NCI-H2107 treated with DMSO at 0.1 percent for 48 hours (cell line): ENCODE measurements at regions not wholly inside any gene's neighbourhood (a gene's known extent, or its start where the extent isn't known, plus 50 kb on each side); places are given as distances from the start of the nearest gene placed in this dataset.

Source experiments
- DNase-seq: peaks from one replicate; lab custom pipeline; 2025; ENCODE audit not compliant: unreplicated experiment; lab: John Stamatoyannopoulos, UW

- no peak for DNase-seq
Measured at GRCh38 chr22:48340191-48340590, 1487.5 kb downstream of the BRD1 start.

- DNase-seq = no peak
Measured at GRCh38 chr22:48338793-48339705, 1488.6 kb downstream of the BRD1 start.

DNA sequence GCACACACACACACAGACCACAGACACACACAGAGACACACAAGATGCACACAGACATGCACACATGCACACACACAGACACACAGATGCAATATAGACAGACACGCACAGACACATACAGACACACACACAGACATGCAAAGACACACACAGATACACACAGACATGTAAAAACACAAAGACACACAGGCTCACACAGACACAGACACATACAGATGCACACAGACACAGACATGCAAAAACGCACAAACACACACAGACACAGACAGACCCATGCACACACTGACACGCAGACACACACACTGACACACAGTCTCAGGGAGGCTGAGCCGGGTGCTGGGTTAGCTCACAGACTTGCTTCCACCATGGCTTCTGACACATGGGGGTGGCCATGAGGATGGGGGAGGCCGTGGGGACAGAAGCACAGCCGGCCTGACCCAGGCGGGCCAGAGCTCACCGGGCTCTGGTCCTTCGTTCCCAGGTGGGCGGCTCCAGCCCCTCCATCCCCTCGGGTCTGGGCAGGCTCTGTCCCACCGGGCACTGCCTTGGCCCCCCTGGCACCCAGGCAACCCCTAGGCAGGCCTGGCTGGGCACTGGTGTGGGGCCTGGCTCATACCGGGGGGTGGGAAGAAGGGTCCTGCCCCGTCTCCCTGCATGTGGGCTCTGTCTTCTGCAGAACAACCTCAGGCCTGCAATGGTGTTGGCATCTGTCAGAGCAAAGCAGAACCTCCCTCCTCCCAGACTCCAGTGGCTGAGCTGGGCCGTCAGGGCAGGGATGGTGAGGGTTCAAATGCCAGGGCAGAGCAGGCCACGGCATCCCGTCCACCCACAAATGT lies 1489.5 kb downstream of the BRD1 start:
- no peak for DNase-seq

- no peak for DNase-seq
Measured at GRCh38 chr22:48336339-48337060, 1491.2 kb downstream of the BRD1 start.

GRCh38 chr22:48335442-48336139 lies 1492.1 kb downstream of the BRD1 start:
- DNase-seq = no peak

- no peak for DNase-seq
Measured at GRCh38 chr22:48334971-48335370, 1492.7 kb downstream of the BRD1 start.

DNA sequence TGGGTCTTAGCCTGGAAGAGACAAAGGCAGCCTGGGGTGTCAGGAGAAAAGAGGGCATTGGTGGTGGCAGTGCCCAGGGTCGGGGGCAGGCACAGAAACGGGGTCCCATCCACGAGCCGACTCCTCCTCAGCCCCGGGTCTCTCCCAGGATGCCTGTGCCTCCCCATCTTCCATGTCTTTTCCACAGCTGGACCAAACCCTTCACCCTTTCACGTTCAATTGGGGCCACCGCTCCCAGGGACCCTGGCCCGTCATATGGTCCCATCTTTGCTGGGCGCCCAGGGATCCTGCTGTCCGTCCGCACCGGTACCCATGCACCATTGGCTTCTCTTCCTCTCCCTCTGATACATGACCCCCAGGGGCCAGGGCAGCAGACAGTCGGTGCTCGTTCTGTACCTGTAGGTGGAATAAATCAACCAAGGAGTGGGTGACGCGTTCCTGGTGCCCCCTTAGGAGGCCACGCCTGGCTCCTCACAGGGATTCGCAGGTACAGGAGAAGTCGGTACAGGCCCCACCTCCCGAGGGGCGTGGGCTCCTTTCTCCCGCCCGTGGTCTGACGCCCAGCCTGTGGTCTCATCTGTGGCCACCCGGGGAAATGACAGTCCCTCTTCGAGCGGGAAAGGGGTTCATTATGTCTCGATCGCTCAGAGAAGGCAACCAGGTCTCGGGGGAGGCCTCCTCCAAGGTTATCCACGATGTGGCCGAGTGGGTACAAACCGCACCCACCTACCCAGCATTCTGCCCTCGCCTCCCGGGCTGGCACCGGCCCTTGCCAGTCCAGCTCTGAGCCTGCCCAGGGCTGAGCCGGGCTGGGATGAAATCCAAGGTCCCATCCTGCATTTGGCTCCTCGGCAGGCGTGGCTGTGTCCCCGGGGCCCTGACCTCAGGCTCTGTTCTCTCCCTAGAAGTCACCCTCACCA lies 1493.6 kb downstream of the BRD1 start:
- DNase-seq = no peak

DNA sequence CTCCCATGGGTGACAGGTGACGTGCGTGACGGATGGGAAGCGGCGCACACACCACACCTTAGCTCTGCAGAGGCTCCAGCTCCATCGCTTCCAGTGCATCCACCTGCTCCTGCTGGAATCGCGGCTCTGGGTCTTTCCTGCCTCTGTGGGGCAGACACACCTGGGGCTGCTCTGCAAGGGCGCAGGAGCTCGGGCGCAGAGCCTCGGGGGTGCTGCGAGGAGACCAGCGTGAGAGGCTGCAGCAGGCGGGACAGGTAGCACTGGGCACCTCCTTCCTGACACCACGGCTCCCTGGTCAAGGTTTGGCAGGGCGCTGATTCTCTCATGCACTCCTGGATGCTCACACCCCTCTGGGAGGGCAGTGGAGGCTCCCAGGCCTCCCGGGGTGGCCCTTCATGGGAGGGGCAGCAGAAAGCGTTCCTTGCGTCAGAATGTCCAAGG lies 1494.3 kb downstream of the BRD1 start:
- no peak for DNase-seq

GRCh38 chr22:48332438-48333322 lies 1495.0 kb downstream of the BRD1 start:
- no peak for DNase-seq

DNA sequence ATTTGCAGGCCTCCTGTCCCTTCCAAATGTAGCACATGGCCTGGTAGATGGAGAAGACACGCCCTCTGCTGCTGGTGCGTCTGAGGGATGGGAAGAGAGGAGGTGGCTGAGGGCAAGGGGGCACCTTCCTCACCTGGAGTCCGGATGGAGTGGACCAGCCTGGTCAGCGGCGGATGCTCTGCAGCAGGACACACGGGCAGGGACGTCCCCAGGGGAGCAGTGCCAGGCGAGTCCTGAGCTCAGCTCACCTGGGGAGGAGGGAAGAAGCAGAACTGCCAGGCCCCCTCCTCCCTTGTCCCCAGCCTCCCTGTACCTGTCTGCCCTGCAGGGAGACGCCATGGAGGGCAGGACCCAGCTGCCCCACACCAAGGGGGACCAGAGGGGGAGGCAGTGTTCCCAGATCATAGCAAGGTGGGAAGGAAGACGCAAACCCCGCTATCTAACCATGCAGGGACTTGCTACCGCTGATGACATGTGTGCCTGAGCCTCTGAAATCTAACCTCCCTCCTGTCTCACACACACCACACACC lies 1495.9 kb downstream of the BRD1 start:
- no peak for DNase-seq

- DNase-seq = no peak
Measured at GRCh38 chr22:48331266-48331665, 1496.4 kb downstream of the BRD1 start.

DNA sequence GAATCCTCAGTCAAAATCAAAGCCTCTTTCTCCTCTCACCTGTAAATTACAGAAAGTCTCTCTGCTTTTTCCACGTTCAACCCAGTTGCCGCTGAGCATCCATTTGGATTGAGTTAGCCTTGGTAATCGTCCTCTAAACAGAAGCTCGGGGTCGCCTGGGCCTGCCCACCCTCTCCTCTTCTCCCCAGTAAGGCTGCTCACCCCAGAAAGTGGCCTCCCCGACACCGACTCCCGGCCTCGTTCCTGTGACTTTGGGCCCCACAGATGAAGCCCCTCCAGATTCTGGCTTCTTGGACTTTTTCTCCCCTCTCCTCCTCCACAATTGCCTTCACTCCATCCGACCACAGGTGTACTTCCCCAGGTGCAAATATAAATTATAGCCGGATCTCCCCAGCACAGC lies 1500.0 kb downstream of the BRD1 start:
- no peak for DNase-seq

DNA sequence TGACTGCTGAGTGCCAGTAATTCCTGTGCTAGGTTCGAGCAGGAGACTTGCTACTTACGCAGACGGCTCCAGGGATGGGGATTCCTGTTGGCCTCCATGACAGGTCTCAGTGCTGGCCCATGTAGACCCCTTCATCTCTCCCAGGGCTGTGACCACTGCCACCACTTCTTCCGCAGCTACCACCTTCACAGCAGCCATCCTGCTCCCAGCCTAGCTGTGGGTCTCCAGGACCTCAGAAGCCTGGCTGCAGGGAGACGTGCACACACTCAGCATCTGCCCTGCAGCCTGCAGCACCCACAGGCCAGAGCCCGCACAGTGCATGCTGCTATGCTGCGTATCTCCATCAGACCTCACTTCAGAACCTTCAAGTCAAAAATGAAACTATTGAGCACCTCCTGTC lies 1503.9 kb downstream of the BRD1 start:
- no peak for DNase-seq

DNA sequence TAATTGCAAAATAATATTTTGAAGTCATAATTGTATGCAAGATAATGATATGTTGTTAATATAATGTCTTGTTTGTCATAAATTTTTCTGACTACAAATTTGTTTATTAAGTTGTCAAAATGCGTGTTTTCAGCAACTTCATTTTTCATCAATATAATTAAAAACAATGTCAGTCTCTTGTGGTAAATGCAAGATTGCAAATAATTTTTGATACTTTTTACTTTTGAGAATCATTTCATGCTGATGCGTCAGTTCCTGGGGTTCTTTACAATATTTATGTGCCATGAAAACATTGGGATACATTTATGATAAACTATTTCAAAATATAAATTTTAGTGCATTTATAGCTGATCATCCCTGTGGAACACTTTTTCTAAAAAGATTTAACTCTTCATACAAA lies 1504.8 kb downstream of the BRD1 start:
- no peak for DNase-seq

DNA sequence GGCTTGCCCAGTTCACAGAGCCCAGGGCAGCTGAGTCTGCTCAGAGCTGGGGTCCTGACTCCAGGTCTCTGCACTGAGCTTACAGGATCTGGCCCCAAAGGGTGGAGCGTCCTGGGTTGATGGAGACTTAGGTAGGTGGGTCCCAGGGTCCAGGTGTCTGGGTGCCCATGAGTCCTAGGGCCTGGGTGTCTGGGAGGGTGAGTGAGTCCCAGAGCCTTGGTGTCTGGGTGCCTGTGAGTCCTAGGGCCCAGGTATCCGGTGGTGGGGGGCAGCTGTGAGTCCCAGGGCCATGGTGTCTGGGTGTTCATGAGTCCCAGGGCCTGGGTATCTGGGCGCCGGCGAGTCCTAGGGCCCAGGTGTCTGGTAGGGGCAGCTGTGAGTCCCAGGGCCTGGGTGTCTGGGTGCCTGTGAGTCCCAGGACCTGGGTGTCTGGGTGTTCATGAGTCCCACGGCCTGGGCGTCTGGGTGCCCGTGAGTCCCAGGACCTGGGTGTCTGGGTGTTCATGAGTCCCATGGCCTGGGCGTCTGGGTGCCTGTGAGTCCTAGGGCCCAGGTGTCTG lies 1505.6 kb downstream of the BRD1 start:
- DNase-seq = no peak

DNA sequence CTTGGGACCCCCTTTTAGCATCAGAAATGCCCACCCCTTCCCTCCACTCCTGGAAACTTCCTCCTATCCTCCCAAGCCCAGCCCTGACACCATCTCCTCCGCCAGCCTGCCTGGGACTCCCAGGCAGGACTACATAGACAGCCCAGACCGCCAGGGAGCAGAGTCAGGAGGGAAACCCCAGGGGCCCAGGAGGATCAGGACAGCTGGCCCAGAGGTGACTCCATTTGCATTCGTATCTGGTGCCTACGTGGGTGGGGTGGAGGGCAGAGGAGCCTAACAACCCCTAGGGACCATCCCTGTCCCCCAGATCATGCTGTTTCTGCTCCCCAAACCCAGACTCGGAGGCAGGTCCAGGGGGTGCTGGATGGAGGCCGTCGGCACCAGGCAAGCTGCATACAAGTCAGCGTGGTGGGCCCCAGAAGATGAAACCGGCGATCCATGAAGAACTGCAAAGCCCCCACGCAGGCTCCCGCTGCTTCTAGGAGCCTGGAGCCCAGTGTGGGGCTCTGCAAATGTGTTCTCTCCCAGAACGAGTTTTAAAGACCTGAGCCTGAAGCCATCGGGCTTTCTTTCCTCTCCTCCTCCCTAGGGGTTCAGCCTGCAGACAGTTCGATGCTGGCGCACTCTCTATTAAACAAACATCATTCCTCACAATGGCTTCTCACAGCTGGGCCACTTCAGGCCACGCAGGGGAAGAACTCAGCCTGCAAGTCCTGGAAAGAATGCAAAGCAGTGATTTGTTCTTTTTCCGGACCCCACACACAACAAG lies 1506.8 kb downstream of the BRD1 start:
- no peak for DNase-seq

DNA sequence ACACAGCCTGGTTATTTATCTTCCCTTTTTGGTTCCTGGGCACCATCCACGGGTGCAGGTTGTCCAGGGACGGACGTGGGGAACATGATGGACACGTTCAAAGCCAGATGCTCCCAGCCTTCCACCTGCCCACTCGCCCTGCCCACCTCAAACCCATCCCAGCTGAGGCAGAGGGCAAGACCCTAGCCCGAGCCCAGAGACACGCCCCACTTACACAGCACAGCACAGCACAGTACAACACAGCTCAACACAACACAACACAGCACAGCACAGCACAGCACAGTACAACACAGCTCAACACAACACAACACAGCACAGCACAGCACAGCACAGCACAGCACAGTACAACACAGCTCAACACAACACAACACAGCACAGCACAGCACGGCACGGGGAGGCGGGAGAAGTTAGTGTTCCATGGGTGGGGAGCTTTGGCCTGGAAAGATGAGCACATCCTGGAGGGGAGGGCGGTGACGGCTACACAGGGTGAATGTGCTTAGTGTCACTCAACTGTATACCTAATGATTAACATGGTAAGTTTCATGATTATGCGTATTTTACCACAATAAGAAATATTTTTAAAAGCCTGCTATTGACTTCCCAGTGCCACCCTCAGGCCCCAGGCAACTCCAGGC lies 1507.5 kb downstream of the BRD1 start:
- no peak for DNase-seq
